HG02763 (cell line): ENCODE measurements at regions not wholly inside any gene's neighbourhood (a gene's known extent, or its start where the extent isn't known, plus 50 kb on each side); places are given as distances from the start of the nearest gene placed in this dataset.

Source experiments
- ATAC-seq: cut with Tn5 transposase; IDR thresholded peaks from one replicate; pipeline ENCODE4 v1.9.1; 2021; ENCODE audit warnings: mild to moderate bottlenecking, moderate library complexity; ENCODE audit not compliant: unreplicated experiment

- no peak for ATAC-seq
Observed at GRCh38 chr2:13066676-13067075, 349.9 kb downstream of the TRIB2 start.

GRCh38 chr2:13067508-13067907 is 350.8 kb downstream of the TRIB2 start:
- ATAC-seq: no peak

- ATAC-seq: no peak
Observed at GRCh38 chr2:13089971-13090370, 373.2 kb downstream of the TRIB2 start.

- ATAC-seq: no peak
Observed at GRCh38 chr2:13091455-13091854, 374.7 kb downstream of the TRIB2 start.

- ATAC-seq: no peak
Observed at GRCh38 chr2:13091861-13092378, 375.2 kb downstream of the TRIB2 start.

- no peak for ATAC-seq
Observed at GRCh38 chr2:13093416-13093991, 376.8 kb downstream of the TRIB2 start.

GRCh38 chr2:13102397-13103063 is 385.8 kb downstream of the TRIB2 start:
- ATAC-seq: no peak

- no peak for ATAC-seq
Observed at GRCh38 chr2:13103151-13103550, 386.4 kb downstream of the TRIB2 start.

GRCh38 chr2:13103778-13104493 is 387.2 kb downstream of the TRIB2 start:
- ATAC-seq: no peak

- ATAC-seq: no peak
Observed at GRCh38 chr2:13104723-13105122, 388.0 kb downstream of the TRIB2 start.

- no peak for ATAC-seq
Observed at GRCh38 chr2:13106302-13106701, 389.6 kb downstream of the TRIB2 start.

- no peak for ATAC-seq
Observed at GRCh38 chr2:13109516-13109915, 392.8 kb downstream of the TRIB2 start.

GRCh38 chr2:13110825-13111224 is 394.1 kb downstream of the TRIB2 start:
- ATAC-seq: no peak

GRCh38 chr2:13113002-13113401 is 396.3 kb downstream of the TRIB2 start:
- ATAC-seq: no peak

GRCh38 chr2:13114391-13114790 is 397.7 kb downstream of the TRIB2 start:
- no peak for ATAC-seq

GRCh38 chr2:13115643-13116042 is 398.9 kb downstream of the TRIB2 start:
- no peak for ATAC-seq

- no peak for ATAC-seq
Observed at GRCh38 chr2:13121096-13121495, 404.4 kb downstream of the TRIB2 start.

- no peak for ATAC-seq
Observed at GRCh38 chr2:13128139-13128538, 411.4 kb downstream of the TRIB2 start.

- no peak for ATAC-seq
Observed at GRCh38 chr2:13135369-13135768, 418.6 kb downstream of the TRIB2 start.

- ATAC-seq: no peak
Observed at GRCh38 chr2:13135856-13136255, 419.1 kb downstream of the TRIB2 start.

- ATAC-seq: no peak
Observed at GRCh38 chr2:13137679-13138078, 420.9 kb downstream of the TRIB2 start.

- ATAC-seq: no peak
Observed at GRCh38 chr2:13141315-13141714, 424.6 kb downstream of the TRIB2 start.
